ENCODE measurements at regions not wholly inside any gene's neighbourhood (a gene's known extent, or its start where the extent isn't known, plus 50 kb on each side); places are given as distances from the start of the nearest gene placed in this dataset.

DNA sequence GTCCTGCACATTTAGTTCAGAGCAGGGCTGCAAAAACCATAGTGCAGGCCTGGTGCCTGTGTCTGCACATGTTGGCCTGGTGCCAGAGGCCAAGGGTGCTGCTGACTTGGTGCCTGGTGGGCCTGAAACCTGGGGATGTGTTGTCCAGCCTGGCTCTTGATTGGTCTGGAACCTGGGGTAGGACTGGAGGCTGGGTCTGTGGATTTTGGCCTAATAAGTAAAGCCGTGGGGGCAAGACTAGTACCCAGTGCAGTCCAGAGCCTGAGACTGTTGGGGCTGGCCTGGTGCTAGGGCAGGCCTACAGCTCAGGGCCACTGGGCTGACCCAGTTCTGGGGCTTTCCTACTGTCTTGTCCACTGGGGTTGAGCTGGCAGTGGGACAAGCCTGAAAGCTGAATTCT is 817.9 kb downstream of the DNAJB9 start:
- no peak for TF ChIP-seq POLR2A (IDR thresholded peaks at IDR 0.05)
- TF ChIP-seq, protein P1, sequence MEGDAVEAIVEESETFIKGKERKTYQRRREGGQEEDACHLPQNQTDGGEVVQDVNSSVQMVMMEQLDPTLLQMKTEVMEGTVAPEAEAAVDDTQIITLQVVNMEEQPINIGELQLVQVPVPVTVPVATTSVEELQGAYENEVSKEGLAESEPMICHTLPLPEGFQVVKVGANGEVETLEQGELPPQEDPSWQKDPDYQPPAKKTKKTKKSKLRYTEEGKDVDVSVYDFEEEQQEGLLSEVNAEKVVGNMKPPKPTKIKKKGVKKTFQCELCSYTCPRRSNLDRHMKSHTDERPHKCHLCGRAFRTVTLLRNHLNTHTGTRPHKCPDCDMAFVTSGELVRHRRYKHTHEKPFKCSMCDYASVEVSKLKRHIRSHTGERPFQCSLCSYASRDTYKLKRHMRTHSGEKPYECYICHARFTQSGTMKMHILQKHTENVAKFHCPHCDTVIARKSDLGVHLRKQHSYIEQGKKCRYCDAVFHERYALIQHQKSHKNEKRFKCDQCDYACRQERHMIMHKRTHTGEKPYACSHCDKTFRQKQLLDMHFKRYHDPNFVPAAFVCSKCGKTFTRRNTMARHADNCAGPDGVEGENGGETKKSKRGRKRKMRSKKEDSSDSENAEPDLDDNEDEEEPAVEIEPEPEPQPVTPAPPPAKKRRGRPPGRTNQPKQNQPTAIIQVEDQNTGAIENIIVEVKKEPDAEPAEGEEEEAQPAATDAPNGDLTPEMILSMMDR (IDR thresholded peaks at IDR 0.05) = no peak

All from body of pancreas (tissue), 4 donors.